ENCODE measurements at regions not wholly inside any gene's neighbourhood (a gene's known extent, or its start where the extent isn't known, plus 50 kb on each side); places are given as distances from the start of the nearest gene placed in this dataset.

DNA sequence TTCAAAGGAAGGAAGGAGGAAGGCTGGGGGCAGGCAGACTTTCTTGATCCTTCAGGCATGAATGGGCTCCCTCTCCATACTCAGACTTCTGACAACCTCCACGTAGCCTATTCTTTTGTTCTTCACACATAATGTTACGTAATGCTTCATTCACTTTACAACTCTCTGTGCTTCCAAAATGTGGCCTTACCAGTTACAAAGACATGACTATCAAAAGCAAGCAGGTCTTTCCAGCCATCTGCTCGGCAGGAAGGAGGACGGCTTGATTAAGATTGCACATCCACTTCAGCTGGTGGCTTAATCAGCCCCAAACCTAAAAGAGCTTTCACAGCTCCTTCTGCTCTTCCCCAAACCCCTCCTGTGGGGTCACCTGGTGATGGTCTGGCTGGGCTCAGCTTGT, 263.2 kb downstream of the XXYLT1 start:
- DNase-seq (no peak), ATAC-seq (no peak)
- intact Hi-C loops (cut with micrococcal nuclease), result no loop called here

DNA sequence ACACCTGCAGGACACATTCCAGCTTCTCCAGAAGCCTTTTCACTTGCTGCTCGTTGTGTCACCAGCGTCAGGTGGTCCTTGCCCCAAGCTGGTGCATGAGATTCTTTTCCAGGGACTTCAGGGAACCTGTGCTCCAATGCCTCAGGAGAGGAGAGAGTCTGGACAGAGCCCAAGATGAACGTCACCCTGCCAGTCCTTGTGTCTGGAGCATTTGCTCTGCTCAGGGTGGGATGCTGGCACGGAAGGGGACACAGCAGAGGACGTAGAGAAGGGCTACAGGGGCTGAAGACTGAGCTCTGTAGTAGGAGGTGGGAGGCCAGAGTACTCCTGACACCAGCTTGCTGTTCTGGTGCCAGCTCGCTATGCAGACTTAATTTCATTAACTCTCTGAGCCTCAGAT, 262.1 kb downstream of the XXYLT1 start:
- ATAC-seq, result no peak
- no peak for DNase-seq
- intact Hi-C loops (cut with micrococcal nuclease), result no loop called here

DNA sequence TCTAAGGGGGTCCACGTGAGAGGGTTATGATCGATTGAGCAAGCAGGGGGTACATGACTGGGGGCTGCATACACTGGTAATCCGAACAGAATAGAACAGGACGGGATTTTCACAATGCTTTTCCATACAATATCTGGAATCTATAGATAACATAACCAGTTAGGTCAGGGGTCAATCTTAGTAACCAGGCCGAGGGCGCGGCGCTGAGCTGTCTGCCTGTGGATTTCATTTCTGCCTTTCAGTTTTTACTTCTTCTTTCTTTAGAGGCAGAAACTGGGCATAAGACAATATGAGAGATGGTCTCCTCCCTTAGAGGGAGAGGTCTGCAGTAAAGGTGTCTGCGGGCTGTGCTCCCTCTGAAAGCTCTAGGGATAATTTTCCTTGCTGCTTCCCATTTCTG, 261.3 kb downstream of the XXYLT1 start:
- intact Hi-C loops (cut with micrococcal nuclease), result no loop called here
- DNase-seq, result no peak
- no peak for ATAC-seq

DNA sequence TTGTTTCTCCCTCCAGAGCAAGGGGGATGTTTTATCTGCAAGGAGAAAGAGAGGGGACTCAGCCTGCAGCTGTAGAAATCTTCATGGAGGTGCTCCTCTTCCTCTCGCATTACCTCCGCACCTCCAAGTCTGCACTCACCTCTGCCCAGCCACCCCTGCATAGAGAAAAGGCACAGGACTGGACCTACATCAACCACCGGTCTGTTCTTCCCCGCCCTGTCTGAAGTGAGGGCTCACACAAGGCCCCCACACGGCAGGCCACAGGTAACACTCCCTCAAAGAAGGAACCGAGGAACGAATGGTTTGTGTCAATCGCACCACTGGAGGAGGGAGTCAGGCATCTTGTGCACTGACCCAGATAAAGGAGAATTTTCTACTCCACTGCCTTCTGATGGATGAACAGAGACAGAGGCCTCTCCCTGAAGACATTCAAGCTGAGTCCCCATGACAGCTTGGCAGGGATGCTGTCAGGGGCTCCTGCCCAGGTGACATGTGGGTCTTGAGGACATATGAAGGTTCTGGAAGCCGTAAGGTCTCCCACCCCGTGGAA, 260.3 kb downstream of the XXYLT1 start:
- no peak for DNase-seq
- intact Hi-C loops (cut with micrococcal nuclease), result no loop called here
- ATAC-seq, result no peak

DNA sequence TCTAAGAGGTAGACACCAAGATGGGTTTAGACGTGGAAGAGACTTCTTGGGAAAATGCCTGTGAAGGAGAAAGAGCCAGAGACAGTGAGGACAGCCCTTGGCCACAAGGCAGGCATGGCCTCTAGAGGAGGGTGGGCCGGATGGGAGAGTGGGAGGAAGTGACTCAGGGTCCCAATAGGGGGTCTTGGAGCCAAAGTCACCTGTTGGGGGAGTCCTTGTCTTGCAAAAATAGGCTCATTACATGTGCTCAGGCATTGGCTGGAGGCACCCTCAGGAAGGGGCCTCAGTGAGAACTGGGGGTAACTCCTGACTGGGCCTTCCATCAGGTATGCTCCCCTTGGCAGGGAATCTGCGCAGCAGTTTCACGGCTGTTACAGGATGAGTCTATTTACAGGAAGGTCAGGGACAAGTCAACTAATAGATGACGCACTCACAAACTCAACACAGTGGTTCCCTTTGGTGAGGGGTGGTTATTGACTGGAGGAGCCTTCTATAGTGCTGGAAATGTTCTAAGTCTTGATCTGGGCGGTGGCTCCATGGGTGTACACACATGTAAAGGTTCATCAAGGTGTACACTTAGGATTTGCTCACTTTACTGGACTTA, 259.6 kb downstream of the XXYLT1 start:
- DNase-seq (no peak), ATAC-seq (no peak)
- intact Hi-C loops (cut with micrococcal nuclease), result no loop called here

DNA sequence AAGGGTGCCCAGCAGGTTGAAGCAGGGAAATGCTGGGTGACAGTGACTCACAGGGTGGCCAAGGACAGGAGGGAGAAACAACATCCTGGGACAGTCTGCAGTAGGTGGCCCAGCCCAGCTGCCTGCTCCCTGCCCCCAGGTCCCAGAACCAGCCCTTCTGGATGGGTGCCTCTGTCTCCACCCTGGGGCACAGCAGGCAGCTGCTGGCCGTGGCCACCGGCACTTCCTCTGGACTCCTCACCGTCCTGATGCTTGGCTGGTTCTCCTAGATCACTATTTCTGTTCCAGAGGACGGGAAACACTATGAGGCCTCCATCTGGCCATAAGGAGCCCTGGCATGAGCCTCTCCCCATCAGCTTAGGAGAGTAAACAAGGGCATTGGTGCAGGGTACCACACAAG, 258.9 kb downstream of the XXYLT1 start:
- intact Hi-C loops (cut with micrococcal nuclease), result no loop called here
- ATAC-seq, result no peak
- DNase-seq, result no peak

DNA sequence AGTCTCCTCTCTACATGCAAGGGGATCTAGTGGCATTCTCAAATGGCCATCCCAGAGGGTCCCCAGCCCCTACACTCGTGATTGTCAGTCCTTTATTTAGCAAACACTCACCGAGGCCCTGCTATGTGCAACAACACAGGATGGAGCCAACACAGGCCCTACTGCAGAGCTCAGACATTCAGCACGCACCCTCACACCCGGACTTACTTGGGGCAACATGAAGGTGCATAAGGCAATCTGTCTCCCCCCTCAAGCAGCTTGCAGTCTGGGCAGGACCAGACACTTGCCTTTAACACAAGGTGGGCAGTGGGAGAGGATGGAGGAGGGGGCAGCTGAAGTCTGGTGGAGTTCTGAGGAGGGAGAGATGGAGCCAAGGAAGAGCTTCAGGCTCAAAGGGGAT, 258.4 kb downstream of the XXYLT1 start:
- no peak for ATAC-seq
- intact Hi-C loops (cut with micrococcal nuclease), result no loop called here
- DNase-seq, result no peak

DNA sequence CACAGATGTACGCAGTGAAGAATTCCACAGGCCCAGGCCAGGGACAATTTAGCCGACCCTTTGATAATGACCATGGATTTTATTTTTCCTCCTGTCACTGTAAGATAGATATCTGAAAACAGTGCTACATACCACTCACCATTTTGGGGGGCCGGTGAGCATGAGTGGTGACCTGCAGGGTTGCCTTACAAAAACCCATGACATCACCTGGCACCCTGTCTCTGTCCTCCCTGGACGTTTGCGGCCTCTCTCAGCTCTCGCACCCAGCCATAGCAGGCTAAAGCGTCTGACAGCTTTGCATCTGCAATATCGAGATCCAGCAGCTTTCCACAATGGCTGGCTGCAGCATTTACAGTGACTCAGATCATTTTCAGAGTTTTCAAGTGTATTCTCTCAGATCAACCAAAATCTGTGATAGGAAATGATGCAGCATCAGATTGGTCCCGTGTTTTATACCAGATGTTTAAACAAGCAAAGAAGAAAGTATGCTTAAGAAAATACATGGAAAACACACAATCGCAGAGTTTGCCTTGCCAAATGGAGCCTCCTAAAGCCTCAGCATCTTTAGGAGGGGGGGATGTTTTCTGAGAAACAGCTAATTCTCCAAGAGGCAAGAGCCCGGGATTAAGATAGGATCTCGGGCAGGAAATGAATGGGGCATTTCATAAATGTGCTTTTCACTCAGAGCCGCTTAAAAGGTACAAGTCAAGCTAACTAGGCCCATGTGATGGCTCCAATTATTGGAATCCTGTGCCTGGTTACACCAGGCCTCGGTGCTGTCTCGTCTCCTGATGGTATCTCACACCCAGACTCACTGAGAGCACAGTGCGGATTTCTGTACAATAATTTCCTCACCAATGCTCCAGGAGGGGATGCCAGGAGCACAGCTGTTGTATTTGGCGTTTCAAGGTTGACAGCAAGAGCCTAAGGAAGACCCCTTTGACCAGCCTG, 257.3 kb downstream of the XXYLT1 start:
- DNase-seq (no peak), ATAC-seq (no peak)
- intact Hi-C loops (cut with micrococcal nuclease), result no loop called here

DNA sequence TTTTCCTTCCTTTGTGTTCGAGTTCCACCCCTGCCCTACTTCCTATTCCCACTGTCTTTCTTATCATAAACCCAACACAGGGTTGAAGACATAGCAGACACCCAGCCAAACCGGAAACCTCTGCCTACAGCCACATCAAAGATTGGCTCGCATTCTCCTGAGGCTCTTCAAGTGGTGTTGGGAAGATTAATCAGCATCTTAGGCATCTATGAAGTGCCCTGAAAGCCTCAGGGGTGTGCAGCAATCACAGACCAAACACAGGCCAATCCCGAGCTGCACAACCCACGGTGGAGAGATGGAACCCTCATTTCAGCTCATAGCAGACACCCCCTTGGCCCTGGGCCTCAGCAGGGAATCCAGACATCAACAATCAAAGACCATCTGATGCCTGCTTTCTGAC, 255.9 kb downstream of the XXYLT1 start:
- intact Hi-C loops (cut with micrococcal nuclease), result no loop called here
- DNase-seq (no peak), ATAC-seq (no peak)

DNA sequence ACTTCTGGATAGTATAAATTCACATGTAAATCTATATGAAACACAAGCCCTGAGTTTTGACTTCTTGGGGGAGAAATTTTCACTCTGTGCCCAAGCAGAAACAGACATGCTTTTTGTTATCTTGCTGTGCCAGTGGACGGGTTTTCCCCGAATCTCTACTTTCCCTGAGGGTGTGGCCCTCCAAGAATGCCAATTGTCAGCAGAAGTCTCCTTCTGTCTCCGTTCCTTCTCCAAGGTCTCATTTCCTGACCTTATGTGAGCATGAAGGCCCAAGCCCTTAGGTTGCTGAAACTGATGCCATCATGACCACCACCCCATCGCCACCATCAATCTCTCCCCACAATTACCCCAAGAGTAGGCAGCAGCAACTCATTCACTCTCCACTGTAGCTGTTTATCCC, 253.8 kb downstream of the XXYLT1 start:
- intact Hi-C loops (cut with micrococcal nuclease), result no loop called here
- no peak for DNase-seq
- ATAC-seq, result no peak
